Stimulated activated CD4-positive, alpha-beta T cell treated with anti-CD3 and anti-CD28 coated beads, Interleukin-4, amount 100 ng/mL, for 1 hour (primary cell): ENCODE measurements at regions not wholly inside any gene's neighbourhood (a gene's known extent, or its start where the extent isn't known, plus 50 kb on each side); places are given as distances from the start of the nearest gene placed in this dataset.

Experiments
- DNase-seq: peaks from one replicate; pipeline ENCODE4 v3.0.0-alpha.2; 2020

DNA sequence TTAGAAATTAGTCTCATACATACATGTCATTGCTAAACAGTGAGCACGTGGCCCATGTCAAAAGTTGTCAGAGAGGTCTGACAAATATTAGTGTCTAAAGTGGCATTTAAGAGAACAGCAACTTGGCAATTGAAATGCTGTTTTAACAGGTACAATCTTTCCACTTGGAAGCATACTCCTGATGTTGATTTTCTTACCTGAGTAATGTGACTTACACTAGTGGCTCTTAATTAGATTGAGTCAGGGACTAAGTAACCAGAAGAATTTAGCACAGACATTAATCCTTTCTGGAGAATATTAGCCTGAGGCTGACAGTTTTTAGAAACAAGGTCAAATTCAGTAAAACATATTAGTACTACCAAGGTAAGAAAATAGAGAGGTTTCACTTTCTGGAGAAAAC is 357.0 kb upstream of the ZNF608 start:
- no peak for DNase-seq

GRCh38 chr5:125106271-125106670 is 359.8 kb upstream of the ZNF608 start:
- DNase-seq, result no peak

- no peak for DNase-seq
Measured at GRCh38 chr5:125106881-125107280, 360.4 kb upstream of the ZNF608 start.

GRCh38 chr5:125109293-125109692 is 362.9 kb upstream of the ZNF608 start:
- DNase-seq, result no peak

GRCh38 chr5:125109816-125110215 is 363.4 kb upstream of the ZNF608 start:
- DNase-seq, result no peak

GRCh38 chr5:125112196-125112595 is 365.8 kb upstream of the ZNF608 start:
- DNase-seq, result no peak

GRCh38 chr5:125113328-125113727 is 366.9 kb upstream of the ZNF608 start:
- DNase-seq, result no peak

DNA sequence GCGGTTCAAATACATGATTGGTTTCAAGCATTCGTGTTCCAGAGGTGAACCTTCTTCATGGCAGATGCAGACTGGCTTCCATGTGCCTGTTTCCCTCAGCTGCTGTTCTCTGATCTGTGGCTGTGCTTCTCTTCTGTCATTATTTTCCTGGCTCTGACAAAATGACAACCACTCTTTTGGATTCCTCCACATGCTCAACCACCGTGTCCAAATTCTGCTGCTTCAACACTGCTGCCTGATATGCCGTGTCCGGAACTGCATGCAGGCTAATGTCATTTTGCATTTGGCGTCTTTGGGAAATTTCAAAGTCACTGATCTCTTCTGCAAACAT is 368.7 kb upstream of the ZNF608 start:
- no peak for DNase-seq

GRCh38 chr5:125117566-125117965 is 371.1 kb upstream of the ZNF608 start:
- no peak for DNase-seq

DNA sequence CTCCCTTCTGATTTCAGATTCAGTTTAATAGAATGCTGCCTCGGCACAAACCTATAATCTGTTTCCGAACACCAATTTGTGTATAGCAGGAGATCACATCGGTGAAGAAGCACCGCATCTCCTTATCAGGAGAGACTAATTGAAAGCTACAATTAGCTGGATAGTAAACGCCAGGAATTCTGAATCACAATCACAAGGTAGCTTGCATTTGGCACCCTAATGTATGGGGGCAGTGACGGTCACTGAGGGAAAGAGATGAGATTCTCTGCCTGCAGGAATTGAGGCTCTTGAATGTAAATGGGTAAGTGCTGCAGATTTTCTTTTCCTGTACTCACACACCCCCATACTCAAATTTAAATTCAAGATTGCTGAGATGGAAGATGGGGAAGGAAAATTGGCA is 373.6 kb upstream of the ZNF608 start:
- DNase-seq, result no peak

DNA sequence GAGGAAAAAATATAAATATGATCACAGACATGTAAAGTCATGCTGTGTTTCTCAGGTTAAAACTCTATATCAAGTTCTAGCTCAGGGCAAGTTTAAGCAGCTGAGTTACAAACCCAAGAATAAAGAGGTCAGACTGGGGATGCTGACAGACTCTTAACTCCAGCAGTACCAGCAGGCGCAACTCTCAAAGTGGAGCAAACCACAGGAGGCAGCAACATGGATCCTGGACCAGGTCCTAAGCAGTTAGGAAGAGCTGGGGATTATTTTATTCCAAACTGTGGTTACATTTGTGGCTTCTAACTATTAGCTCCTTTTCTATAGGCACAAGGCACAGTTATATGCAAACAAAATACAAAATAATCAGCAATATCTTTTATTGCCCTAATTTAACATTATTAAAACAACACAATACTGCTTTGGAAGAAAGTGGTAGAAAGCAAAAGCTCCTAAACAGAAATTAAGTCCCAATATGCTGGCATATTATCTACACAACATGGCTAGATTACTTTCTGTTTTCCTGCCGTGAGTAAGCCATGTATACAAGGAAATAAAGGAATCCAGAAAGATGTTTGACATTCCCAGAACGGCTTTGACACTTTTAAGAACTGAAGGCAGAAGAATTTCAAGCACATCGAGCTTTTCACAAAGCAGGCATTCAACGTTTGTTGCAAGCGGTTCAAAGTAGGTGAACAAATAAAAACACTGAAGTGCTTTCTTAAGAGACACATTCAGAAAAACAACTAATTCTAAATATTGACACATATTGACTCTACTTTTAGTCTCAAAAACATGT is 378.8 kb upstream of the ZNF608 start:
- DNase-seq, result no peak

DNA sequence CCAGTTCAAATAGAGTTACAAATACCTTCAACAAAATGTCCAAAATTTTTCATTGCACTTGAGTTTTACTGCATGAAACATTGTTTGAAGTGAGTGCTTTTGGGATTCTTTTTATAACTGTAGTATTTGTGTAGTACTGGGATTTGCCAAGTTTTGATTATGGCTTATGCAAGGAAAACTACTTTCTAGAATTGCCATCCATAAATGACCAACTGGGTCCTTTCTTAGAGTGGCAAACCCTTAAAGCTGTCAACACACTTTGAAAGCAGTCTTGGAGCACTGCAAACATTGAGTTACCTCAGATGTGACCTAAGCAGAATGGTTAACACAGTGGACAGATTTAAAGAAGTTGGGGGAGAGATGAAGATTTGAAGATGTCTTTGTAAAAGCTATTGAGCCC is 379.6 kb upstream of the ZNF608 start:
- no peak for DNase-seq

DNA sequence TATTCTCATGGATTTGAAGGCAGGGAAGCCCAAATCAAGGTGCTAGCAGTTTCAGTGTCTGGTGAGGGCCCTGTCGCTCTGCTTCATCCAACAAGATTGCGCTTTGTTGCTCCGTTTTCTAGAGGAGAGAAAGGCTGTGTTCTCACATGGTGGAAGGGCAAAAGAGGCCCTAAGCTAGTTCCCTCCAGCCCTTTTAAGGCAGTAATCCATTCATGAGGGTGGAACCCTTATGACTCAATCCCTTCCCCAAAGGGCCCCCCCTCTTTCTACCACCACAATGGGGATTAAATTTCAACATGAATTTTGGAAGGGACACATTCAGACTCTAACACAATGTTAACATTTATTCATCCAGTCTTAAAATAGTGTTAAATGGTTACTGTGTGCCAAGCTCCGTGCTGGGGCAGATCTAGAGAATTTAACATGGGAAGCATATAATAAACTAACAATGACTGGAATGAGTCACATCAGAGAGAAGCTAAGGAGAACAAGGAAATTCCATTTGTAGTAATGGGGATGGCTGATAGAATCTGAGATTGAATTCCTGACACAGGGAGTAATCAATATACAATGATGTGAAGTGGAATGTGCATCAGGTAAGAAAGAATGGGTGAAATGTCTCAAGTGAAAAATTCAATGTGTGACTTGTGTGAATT is 382.8 kb upstream of the ZNF608 start:
- no peak for DNase-seq

DNA sequence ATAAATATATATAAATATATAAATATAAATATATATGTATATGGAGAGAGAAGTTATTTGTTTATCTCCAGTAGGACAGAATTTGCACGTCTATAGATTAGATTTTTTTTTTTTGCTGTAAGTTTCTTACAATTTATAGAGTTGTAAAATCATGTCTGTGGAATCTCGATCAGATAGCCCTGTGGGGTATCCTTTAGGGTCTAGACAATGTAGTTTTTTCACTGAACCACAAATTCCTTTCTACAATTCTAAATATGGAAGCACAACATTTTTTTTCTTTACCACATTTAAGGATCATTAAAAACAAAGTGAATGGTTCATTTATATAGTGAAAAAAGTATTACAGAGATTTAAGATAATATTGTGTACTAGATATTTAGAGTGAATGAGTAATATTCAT is 384.2 kb upstream of the ZNF608 start:
- DNase-seq, result no peak

- DNase-seq, result no peak
Measured at GRCh38 chr5:125134216-125135081, 388.0 kb upstream of the ZNF608 start.

DNA sequence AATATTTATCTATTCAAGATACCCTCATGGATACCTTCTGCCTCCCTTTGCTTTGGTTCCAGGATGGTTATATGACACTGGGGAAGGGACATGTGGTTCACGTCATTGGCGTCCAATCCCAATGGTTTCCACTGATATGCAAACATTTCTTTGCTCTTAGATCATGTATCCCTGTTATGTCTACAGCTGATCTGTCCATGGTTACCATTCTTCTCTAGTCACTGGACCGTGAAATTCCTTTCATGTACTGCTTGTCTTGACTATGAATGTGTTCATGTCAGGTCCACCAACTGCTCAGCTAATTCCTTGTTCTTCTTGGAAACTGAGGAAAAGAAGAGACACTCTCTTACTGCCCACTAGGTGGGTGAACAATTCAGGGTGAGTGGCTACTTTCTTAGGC is 391.1 kb upstream of the ZNF608 start:
- DNase-seq, result no peak

GRCh38 chr5:125138266-125138665 is 391.8 kb upstream of the ZNF608 start:
- no peak for DNase-seq

DNA sequence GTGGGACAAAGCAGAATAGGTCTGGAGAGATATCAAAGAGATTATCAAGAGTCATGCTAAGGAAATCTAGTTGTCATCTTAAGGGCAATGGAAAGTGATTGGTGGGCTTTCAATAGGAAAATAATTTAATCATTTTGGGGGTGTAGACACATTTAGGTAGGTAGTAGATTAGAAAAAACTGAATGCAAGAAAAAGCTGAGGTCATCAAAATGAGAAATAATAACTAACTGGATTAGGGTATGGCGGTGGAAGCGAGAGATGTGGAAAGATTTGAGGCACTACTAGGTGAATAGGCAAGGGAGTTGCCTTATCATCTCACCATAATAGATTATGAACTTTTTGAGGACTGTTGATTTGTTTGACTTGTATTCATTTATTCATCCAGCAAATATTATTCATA is 393.2 kb upstream of the ZNF608 start:
- DNase-seq, result no peak

DNA sequence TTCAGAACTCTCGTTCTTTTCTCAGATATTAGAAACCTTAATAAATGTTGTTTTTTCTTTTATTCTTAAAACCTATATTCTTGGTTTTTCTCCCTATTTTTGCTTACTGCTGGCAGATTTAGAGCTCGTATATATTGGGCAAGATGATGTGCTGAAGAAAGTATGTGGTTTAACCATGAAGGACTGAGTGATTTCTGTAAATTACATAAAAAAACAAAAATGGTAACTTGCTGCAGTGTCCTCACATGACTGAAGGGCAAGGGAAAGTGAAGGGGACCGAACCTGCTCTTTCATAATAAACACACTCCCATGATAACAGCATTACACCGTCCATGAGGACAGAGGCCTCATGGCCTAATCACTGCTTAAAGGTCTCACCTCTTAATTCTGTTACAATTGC is 393.8 kb upstream of the ZNF608 start:
- no peak for DNase-seq

GRCh38 chr5:125140855-125141254 is 394.4 kb upstream of the ZNF608 start:
- no peak for DNase-seq

DNA sequence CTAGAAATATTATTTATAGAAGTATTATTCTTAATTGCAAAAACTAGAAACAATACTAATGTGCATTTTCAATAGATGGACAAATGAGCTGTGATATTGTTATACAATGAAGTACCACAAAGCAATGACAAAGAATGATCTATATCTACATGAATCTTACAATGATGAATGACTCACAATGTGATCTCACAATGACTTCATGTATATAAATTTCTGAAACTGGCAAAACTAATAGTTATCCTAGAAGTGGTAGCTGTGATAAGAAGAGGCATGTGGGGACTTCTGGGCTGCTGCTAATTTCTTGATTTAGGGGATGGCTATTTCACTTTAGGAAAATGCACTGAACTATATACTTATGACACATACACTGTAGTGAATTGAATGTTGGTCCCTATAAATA is 396.0 kb upstream of the ZNF608 start:
- DNase-seq, result no peak

DNA sequence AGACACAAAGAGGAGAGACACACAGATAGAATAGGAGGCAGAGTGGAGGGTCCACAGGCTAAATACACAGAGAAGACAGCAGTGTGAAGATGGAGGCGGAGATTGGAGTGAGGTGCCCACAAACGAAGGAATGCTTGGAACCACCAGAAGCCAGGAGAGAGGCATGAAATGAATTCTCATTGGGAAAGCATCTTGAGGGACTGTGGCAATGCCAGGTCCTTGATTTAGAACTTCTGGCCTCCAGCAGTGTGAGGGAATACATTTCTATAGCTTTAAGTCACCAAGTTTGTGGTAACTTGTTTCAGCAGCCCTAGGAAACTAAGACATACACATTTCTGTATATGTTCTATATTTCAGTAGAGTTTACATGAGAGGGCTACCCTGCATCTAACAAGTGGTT is 396.6 kb upstream of the ZNF608 start:
- DNase-seq, result no peak

GRCh38 chr5:125148076-125148475 is 401.6 kb upstream of the ZNF608 start:
- DNase-seq, result no peak

- no peak for DNase-seq
Measured at GRCh38 chr5:125148706-125149105, 402.3 kb upstream of the ZNF608 start.
